GM12891 (cell line): ENCODE measurements at regions not wholly inside any gene's neighbourhood (a gene's known extent, or its start where the extent isn't known, plus 50 kb on each side); places are given as distances from the start of the nearest gene placed in this dataset.

Source experiments
- DNase-seq: peaks from one replicate; pipeline ENCODE4 v3.0.0; 2011; ENCODE audit warnings: low spot score; ENCODE audit not compliant: insufficient read length
- FAIRE-seq: peaks from 2 replicates; lab custom pipeline; 2011; peaks lifted over from hg19 to GRCh38; lab: Jason Lieb, UNC
- PAX5 ChIP-seq: IDR thresholded peaks from 2 replicates; pipeline ENCODE4 v1.6.1; 2011; ENCODE audit warnings: low read length, moderate library complexity, mild to moderate bottlenecking; ENCODE audit not compliant: insufficient read depth, severe bottlenecking
- POLR2A ChIP-seq: IDR thresholded peaks from 2 replicates; pipeline ENCODE4 v1.6.1; 2011; ENCODE audit warnings: low read depth, low read length, control low read depth
- POLR2AphosphoS5 ChIP-seq: IDR thresholded peaks from 2 replicates; pipeline ENCODE4 v1.6.1; 2011; ENCODE audit warnings: low read depth, low read length, control low read depth
- POU2F2 ChIP-seq: IDR thresholded peaks from 2 replicates; pipeline ENCODE4 v1.6.1; 2011; ENCODE audit warnings: low read depth, mild to moderate bottlenecking, control low read depth, low read length, moderate library complexity
- SPI1 ChIP-seq: IDR thresholded peaks from 2 replicates; pipeline ENCODE4 v1.6.1; 2011; ENCODE audit warnings: low read depth, low read length, control low read depth
- TAF1 ChIP-seq: IDR thresholded peaks from 2 replicates; pipeline ENCODE4 v1.6.1; 2011; ENCODE audit warnings: low read depth, low read length, control low read depth

- DNase-seq: no peak
- no peak for FAIRE-seq
- no peak for TF ChIP-seq POLR2A
- TF ChIP-seq PAX5: no peak
- no peak for TF ChIP-seq TAF1
- no peak for TF ChIP-seq SPI1
- TF ChIP-seq POU2F2: no peak
- no peak for TF ChIP-seq POLR2AphosphoS5
These were observed 77.4 kb upstream of the PLCL2 start for GRCh38 chr3:16807391-16807790.

GRCh38 chr3:16808393-16809107 lies 76.2 kb upstream of the PLCL2 start:
- FAIRE-seq (no peak), DNase-seq (no peak)
- TF ChIP-seq PAX5: no peak
- no peak for TF ChIP-seq POLR2AphosphoS5
- TF ChIP-seq SPI1: no peak
- no peak for TF ChIP-seq TAF1
- no peak for TF ChIP-seq POLR2A
- TF ChIP-seq POU2F2: no peak

- FAIRE-seq (no peak), DNase-seq (no peak)
- TF ChIP-seq POLR2A: no peak
These were observed 75.3 kb upstream of the PLCL2 start for GRCh38 chr3:16809482-16809881.

GRCh38 chr3:16809993-16810392 lies 74.8 kb upstream of the PLCL2 start:
- no peak for DNase-seq
- no peak for TF ChIP-seq POLR2AphosphoS5
- no peak for TF ChIP-seq POU2F2
- TF ChIP-seq SPI1: no peak
- TF ChIP-seq PAX5: no peak
- TF ChIP-seq POLR2A: no peak
- TF ChIP-seq TAF1: no peak
- no peak for FAIRE-seq

- TF ChIP-seq POLR2AphosphoS5 (no peak), TAF1 (no peak), SPI1 (no peak), POU2F2 (no peak), POLR2A (no peak), PAX5 (no peak)
- FAIRE-seq: no peak
- DNase-seq: no peak
These were observed 74.0 kb upstream of the PLCL2 start for GRCh38 chr3:16810593-16811367.

GRCh38 chr3:16811950-16812349 lies 72.8 kb upstream of the PLCL2 start:
- DNase-seq (no peak), FAIRE-seq (no peak)
- TF ChIP-seq POU2F2 (no peak), SPI1 (no peak), POLR2AphosphoS5 (no peak), PAX5 (no peak), TAF1 (no peak), POLR2A (no peak)

- DNase-seq (no peak), FAIRE-seq (no peak)
- no peak for TF ChIP-seq POU2F2
- TF ChIP-seq TAF1: no peak
- no peak for TF ChIP-seq PAX5
- no peak for TF ChIP-seq SPI1
- TF ChIP-seq POLR2AphosphoS5: no peak
- no peak for TF ChIP-seq POLR2A
These were observed 71.4 kb upstream of the PLCL2 start for GRCh38 chr3:16813336-16813735.

- FAIRE-seq: peak; percentile 95
These were observed 68.5 kb upstream of the PLCL2 start for GRCh38 chr3:16816048-16816780.

GRCh38 chr3:16817197-16817596 lies 67.6 kb upstream of the PLCL2 start:
- TF ChIP-seq POLR2AphosphoS5 (no peak), SPI1 (no peak), PAX5 (no peak), TAF1 (no peak), POU2F2 (no peak), POLR2A (no peak)
- FAIRE-seq: no peak
- no peak for DNase-seq

More at GRCh38 chr3:16816048-16816780, 68.5 kb upstream of the PLCL2 start:
- no peak for DNase-seq
- no peak for TF ChIP-seq POU2F2
- TF ChIP-seq SPI1: no peak
- TF ChIP-seq TAF1: no peak
- TF ChIP-seq POLR2A: no peak
- no peak for TF ChIP-seq PAX5
- no peak for TF ChIP-seq POLR2AphosphoS5
